ENCODE measurements at regions not wholly inside any gene's neighbourhood (a gene's known extent, or its start where the extent isn't known, plus 50 kb on each side); places are given as distances from the start of the nearest gene placed in this dataset.

GRCh38 chr12:124184456-124184855, 110.4 kb upstream of the RFLNA start (continued):
- no peak for TF ChIP-seq TSHZ2 (CRISPR knock-in tag; IDR thresholded peaks at IDR 0.05)

DNA sequence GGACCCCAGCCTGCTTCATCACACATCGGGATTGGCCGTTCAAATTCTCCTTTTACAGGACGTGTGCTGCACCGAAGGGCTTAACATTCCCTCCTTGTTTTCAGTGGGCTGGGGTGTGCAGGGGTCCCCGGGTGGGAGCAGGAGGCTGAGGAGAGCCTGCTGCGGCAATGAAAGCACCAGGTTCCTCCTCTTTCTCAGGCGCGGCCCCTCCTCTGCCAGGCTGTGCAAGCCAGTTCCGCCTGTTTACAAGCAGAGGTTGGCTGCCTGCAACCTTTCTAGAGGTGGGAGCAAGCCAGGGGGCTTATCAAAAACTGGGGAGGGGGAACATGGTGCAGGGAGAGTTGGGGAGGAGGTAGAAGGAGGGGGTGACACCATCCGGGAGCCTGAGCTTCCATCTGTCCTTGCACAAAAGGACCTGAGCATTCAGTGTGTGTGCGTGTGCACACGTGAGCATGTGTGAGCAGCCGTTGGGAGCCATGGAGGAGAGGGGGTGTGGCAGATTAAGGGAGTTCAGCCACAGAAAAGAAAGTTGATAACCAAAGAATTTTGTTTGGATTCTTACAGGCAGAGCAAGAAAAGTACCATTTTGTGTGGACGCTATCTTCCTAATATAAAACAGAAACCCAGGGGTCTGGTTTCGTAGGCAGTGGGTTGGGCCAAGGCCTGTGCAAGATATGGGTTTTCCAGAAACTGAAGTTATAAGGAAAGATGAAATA, 108.8 kb upstream of the RFLNA start:
- no peak for ATAC-seq
- TF ChIP-seq GLIS3 (CRISPR knock-in tag; IDR thresholded peaks at IDR 0.05) (no peak), SNAI2 (CRISPR knock-in tag; IDR thresholded peaks at IDR 0.05) (no peak), TOX (CRISPR knock-in tag; IDR thresholded peaks at IDR 0.05; ENCODE audit: borderline replicate concordance) (no peak), OSR1 (CRISPR knock-in tag; IDR thresholded peaks at IDR 0.05) (no peak), PPARA (CRISPR knock-in tag; IDR thresholded peaks at IDR 0.05; ENCODE audit: borderline replicate concordance) (no peak), BACH2 (CRISPR knock-in tag; IDR thresholded peaks at IDR 0.05; ENCODE audit: borderline replicate concordance) (no peak), TCF4 (CRISPR knock-in tag; IDR thresholded peaks at IDR 0.05; ENCODE audit: borderline replicate concordance) (no peak), ARNTL (CRISPR knock-in tag; IDR thresholded peaks at IDR 0.05; ENCODE audit: borderline replicate concordance, low read depth) (no peak), ZFP3 (CRISPR knock-in tag; IDR thresholded peaks at IDR 0.05) (no peak)

DNA sequence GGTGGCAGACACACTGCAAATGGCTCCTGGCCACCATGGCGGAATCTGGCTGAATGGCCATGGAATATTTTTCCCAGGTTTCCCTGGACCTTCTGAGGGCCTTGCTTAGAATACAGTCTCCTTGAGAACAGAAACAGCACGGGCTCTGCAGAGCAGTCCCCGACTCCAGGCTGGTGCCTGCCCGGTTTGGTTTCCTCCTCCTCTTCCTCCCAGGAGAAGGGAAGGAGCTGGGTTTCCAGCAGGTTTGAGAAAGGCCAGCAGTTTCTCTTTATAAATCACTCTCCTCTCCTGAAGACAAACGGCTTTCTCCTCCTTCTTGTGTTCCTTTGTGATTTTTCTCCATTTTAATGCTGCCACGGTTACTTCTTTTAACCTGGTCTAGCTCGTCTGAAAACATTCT, 106.8 kb upstream of the RFLNA start:
- ATAC-seq = no peak
- TF ChIP-seq CREB5 (CRISPR knock-in tag; IDR thresholded peaks at IDR 0.05; ENCODE audit: low read depth) = no peak
- TF ChIP-seq PPARA (CRISPR knock-in tag; IDR thresholded peaks at IDR 0.05; ENCODE audit: borderline replicate concordance) = no peak
- TF ChIP-seq ZNF70 (CRISPR knock-in tag; IDR thresholded peaks at IDR 0.05) = no peak
- TF ChIP-seq PATZ1 (CRISPR knock-in tag; IDR thresholded peaks at IDR 0.05; ENCODE audit: borderline replicate concordance) = no peak
- TF ChIP-seq ZC3H10 (CRISPR knock-in tag; IDR thresholded peaks at IDR 0.05) = no peak
- no peak for TF ChIP-seq BACH2 (CRISPR knock-in tag; IDR thresholded peaks at IDR 0.05; ENCODE audit: borderline replicate concordance)
- TF ChIP-seq ZFP30 (CRISPR knock-in tag; IDR thresholded peaks at IDR 0.05) = no peak
- no peak for TF ChIP-seq TOX (CRISPR knock-in tag; IDR thresholded peaks at IDR 0.05; ENCODE audit: borderline replicate concordance)
- no peak for TF ChIP-seq POU6F1 (CRISPR knock-in tag; IDR thresholded peaks at IDR 0.05; ENCODE audit: borderline replicate concordance, low read depth)
- TF ChIP-seq CSRNP3 (CRISPR knock-in tag; IDR thresholded peaks at IDR 0.05) = no peak
- TF ChIP-seq CSDC2 (CRISPR knock-in tag; IDR thresholded peaks at IDR 0.05) = no peak
- no peak for TF ChIP-seq ZNF565 (CRISPR knock-in tag; conservative IDR thresholded peaks at IDR 0.05; ENCODE audit: low read depth)
- TF ChIP-seq TSHZ2 (CRISPR knock-in tag; IDR thresholded peaks at IDR 0.05) = no peak
- TF ChIP-seq SNAI2 (CRISPR knock-in tag; IDR thresholded peaks at IDR 0.05) = no peak
- TF ChIP-seq ZNF8 (CRISPR knock-in tag; IDR thresholded peaks at IDR 0.05) = no peak
- no peak for TF ChIP-seq RARB (CRISPR knock-in tag; IDR thresholded peaks at IDR 0.05)
- no peak for TF ChIP-seq ISL1 (CRISPR knock-in tag; IDR thresholded peaks at IDR 0.05)
- no peak for TF ChIP-seq GLIS3 (CRISPR knock-in tag; IDR thresholded peaks at IDR 0.05)
- TF ChIP-seq ARNTL (CRISPR knock-in tag; IDR thresholded peaks at IDR 0.05; ENCODE audit: borderline replicate concordance, low read depth) = no peak

All from SK-N-SH treated with all-trans-retinoic acid at 6 μM for 48 hours (cell line).